OCI-LY7 (cell line): ENCODE measurements at regions not wholly inside any gene's neighbourhood (a gene's known extent, or its start where the extent isn't known, plus 50 kb on each side); places are given as distances from the start of the nearest gene placed in this dataset.

ENCODE experiments used
- BruUV-seq: library from RNA; stranded (reverse); fragments of 400-500 nt; replicated peaks from 2 replicates; lab custom pipeline; 2021; lab: Mats Ljungman, UMichigan
- CTCF ChIA-PET: fragments of 300-600 bp; sonication (Branson Sonifier 250); formaldehyde crosslinking; loops from one replicate; lab custom pipeline; 2022; ENCODE audit warnings: antibody characterized with exemption; ENCODE audit not compliant: unreplicated experiment; lab: Charles Lee
- POLR2A ChIA-PET: fragments of 300-600 bp; sonication (Branson Sonifier 250); formaldehyde crosslinking; loops from one replicate; lab custom pipeline; 2022; ENCODE audit warnings: antibody characterized with exemption; lab: Charles Lee
- DNase-seq: peaks from one replicate; pipeline ENCODE4 v3.0.0-alpha.2; 2015; ENCODE audit warnings: low spot score
- H2AFZ ChIP-seq: fragments of 200-600 bp; sonication (generic), shearing (Covaris generic); 2 replicates; pipeline ENCODE4 v1.6.1; 2014; ENCODE audit warnings: mild to moderate bottlenecking, antibody characterized with exemption, low read length, moderate library complexity
- H3K27ac ChIP-seq: fragments of 200-600 bp; sonication (generic); 2 replicates; pipeline ENCODE4 v1.5.1; 2014; ENCODE audit warnings: mixed run types, low read depth, mild to moderate bottlenecking, moderate library complexity, low read length, inconsistent platforms; ENCODE audit not compliant: poor library complexity, severe bottlenecking
- H3K36me3 ChIP-seq: fragments of 200-600 bp; sonication (generic); 2 replicates; pipeline ENCODE4 v1.6.1; 2014; ENCODE audit warnings: mild to moderate bottlenecking, antibody characterized with exemption, low read length, moderate library complexity, mixed read lengths; ENCODE audit not compliant: insufficient read depth
- H3K4me1 ChIP-seq: fragments of 200-600 bp; sonication (generic); 2 replicates; pipeline ENCODE4 v1.5.1; 2014; ENCODE audit warnings: mild to moderate bottlenecking, low read length; ENCODE audit not compliant: insufficient read depth, poor library complexity, severe bottlenecking
- H3K4me2 ChIP-seq: fragments of 200-600 bp; sonication (generic); 2 replicates; pipeline ENCODE4 v1.6.1; 2014; ENCODE audit warnings: mild to moderate bottlenecking, low read length
- H3K4me3 ChIP-seq: fragments of 200-600 bp; sonication (generic); 2 replicates; pipeline ENCODE4 v1.5.1; 2014; ENCODE audit warnings: mild to moderate bottlenecking, low read depth, low read length; ENCODE audit not compliant: poor library complexity, severe bottlenecking
- H3K79me2 ChIP-seq: fragments of 200-600 bp; sonication (generic); 2 replicates; pipeline ENCODE4 v1.6.1; 2016; ENCODE audit warnings: low read depth, mild to moderate bottlenecking, low read length, moderate library complexity, mixed read lengths; ENCODE audit not compliant: insufficient read depth
- H3K9me2 ChIP-seq: fragments of 200-600 bp; sonication (generic); 2 replicates; pipeline ENCODE4 v1.6.1; 2016; ENCODE audit warnings: mild to moderate bottlenecking, low read length, mixed read lengths; ENCODE audit not compliant: insufficient read depth
- H3K9me3 ChIP-seq: fragments of 200-600 bp; sonication (generic); 2 replicates; pipeline ENCODE4 v1.6.1; 2014; ENCODE audit warnings: mild to moderate bottlenecking, mixed run types, low read length, mixed read lengths
- H4K20me1 ChIP-seq: fragments of 200-600 bp; sonication (generic); 2 replicates; pipeline ENCODE4 v1.6.1; 2014; ENCODE audit warnings: mild to moderate bottlenecking, antibody characterized with exemption, low read length, moderate library complexity, mixed read lengths; ENCODE audit not compliant: insufficient read depth
- EZH2phosphoT487 ChIP-seq: fragments of 200-600 bp; sonication (generic); IDR thresholded peaks from 2 replicates; pipeline ENCODE4 v1.6.1; 2018; ENCODE audit warnings: low read depth, borderline replicate concordance, mild to moderate bottlenecking, mixed run types, antibody characterized with exemption, low read length, moderate library complexity, mixed read lengths
- intact Hi-C: fragments of 100-400 bp; cut with micrococcal nuclease; formaldehyde crosslinking; loops from one replicate; pipeline ENCODE4 v1.10.0; 2022; ENCODE audit not compliant: unreplicated experiment
- TF ChIP-seq, protein P1 (sequence below): fragments of 200-600 bp; sonication (generic); conservative IDR thresholded peaks from 2 replicates; pipeline ENCODE4 v1.5.1; 2014; ENCODE audit warnings: mild to moderate bottlenecking, antibody characterized with exemption, low read length, moderate library complexity, mixed read lengths

- no peaks in the 10 kb centered on the region for H3K79me2 ChIP-seq
- POLR2A ChIA-PET, result interaction anchor here (0.6 to 7.6 kb wide), 23 partner anchors 8 to 90 kb away, joined by 3 to 74 read pairs (median 7); no protein-coding TSS in a partner anchor
- peak overlapping the region; percentile 27 for H3K27ac ChIP-seq
- no peak overlapping the region for H3K4me3 ChIP-seq
- peak overlapping the region; percentile 46 for H3K4me2 ChIP-seq
- H3K4me1 ChIP-seq, result peaks cover 54% of the 10 kb centered on the region
- H4K20me1 ChIP-seq, result no peaks in the 10 kb centered on the region
- DNase-seq, result peak; percentile 29
- peak overlapping the region; percentile 98 for H2AFZ ChIP-seq
- BruUV-seq, result no TSS peak
- H3K36me3 ChIP-seq, result no peaks in the 10 kb centered on the region
- no peaks in the 10 kb centered on the region for H3K9me2 ChIP-seq
- no peaks in the 10 kb centered on the region for H3K9me3 ChIP-seq
- no peak for TF ChIP-seq EZH2phosphoT487
- TF ChIP-seq, protein P1, sequence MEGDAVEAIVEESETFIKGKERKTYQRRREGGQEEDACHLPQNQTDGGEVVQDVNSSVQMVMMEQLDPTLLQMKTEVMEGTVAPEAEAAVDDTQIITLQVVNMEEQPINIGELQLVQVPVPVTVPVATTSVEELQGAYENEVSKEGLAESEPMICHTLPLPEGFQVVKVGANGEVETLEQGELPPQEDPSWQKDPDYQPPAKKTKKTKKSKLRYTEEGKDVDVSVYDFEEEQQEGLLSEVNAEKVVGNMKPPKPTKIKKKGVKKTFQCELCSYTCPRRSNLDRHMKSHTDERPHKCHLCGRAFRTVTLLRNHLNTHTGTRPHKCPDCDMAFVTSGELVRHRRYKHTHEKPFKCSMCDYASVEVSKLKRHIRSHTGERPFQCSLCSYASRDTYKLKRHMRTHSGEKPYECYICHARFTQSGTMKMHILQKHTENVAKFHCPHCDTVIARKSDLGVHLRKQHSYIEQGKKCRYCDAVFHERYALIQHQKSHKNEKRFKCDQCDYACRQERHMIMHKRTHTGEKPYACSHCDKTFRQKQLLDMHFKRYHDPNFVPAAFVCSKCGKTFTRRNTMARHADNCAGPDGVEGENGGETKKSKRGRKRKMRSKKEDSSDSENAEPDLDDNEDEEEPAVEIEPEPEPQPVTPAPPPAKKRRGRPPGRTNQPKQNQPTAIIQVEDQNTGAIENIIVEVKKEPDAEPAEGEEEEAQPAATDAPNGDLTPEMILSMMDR, result no peak
- intact Hi-C loops, result no loop called here
- CTCF ChIA-PET, result interaction anchor here (0.6 to 1.5 kb wide), 6 partner anchors 10 to 66 kb away, joined by 3 to 8 read pairs (median 4); no protein-coding TSS in a partner anchor
These were observed 77.2 kb upstream of the STK17B start for GRCh38 chr2:196248467-196249094.

- peak overlapping the region; percentile 27 for H3K27ac ChIP-seq
- peak overlapping the region; percentile 46 for H3K4me2 ChIP-seq
- H3K4me3 ChIP-seq, result no peak overlapping the region
- no TSS peak for BruUV-seq
- ChIA-PET CTCF (interaction anchor here (0.6 to 1.5 kb wide), 5 partner anchors 10 to 67 kb away, joined by 3 to 8 read pairs (median 4); no protein-coding TSS in a partner anchor), POLR2A (interaction anchor here (0.6 to 7.6 kb wide), 14 partner anchors 7 to 690 kb away, joined by 3 to 74 read pairs (median 10); no protein-coding TSS in a partner anchor)
- H3K9me2 ChIP-seq, result no peaks in the 10 kb centered on the region
- peak overlapping the region; percentile 98; the same call in 1 of the 2 replicates for H2AFZ ChIP-seq
- no peak for DNase-seq
- intact Hi-C loops, result no loop called here
- H4K20me1 ChIP-seq, result no peaks in the 10 kb centered on the region
- H3K79me2 ChIP-seq, result no peaks in the 10 kb centered on the region
- peaks cover 54% of the 10 kb centered on the region for H3K4me1 ChIP-seq
- TF ChIP-seq EZH2phosphoT487, result no peak
- H3K36me3 ChIP-seq, result no peaks in the 10 kb centered on the region
- H3K9me3 ChIP-seq, result no peaks in the 10 kb centered on the region
These were observed 77.8 kb upstream of the STK17B start for GRCh38 chr2:196249171-196249570.

DNA sequence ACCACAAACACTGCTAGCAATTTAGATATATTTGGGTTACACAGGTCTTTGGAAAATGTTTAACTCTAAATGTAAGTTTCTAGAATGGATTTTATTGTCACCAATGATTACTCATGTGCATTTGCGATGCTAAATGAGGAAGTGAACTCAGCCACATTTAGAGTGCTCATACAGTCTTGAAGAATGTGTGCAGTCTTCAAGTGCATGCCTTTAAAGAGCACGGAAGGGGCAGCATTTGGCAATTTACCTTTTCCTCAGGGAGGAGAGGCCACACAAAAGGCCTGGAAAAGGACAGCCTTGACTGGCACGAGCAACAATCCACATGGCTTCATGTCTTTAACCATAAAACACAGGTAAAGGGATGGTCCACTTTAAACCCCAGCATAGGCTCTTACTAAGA lies 78.5 kb upstream of the STK17B start:
- CTCF ChIA-PET, result interaction anchor here (0.5 to 1.5 kb wide), 2 partner anchors 11 to 12 kb away, joined by 3 to 4 read pairs; no protein-coding TSS in a partner anchor
- no peak for TF ChIP-seq EZH2phosphoT487
- TF ChIP-seq, protein P1, result 0 out of 2 replicates have a peak, but pooled peaks have one; percentile 20
- DNase-seq, result peak; percentile 78
- H3K4me3 ChIP-seq, result peak overlapping the region; percentile 0
- no peaks in the 10 kb centered on the region for H3K36me3 ChIP-seq
- POLR2A ChIA-PET, result interaction anchor here (0.6 to 7.6 kb wide), 12 partner anchors 11 to 505 kb away, joined by 5 to 74 read pairs (median 14); no protein-coding TSS in a partner anchor
- H2AFZ ChIP-seq, result peak overlapping the region; percentile 98
- H4K20me1 ChIP-seq, result no peaks in the 10 kb centered on the region
- no TSS peak for BruUV-seq
- peaks cover 49% of the 10 kb centered on the region for H3K4me1 ChIP-seq
- intact Hi-C loops, result no loop called here
- H3K27ac ChIP-seq, result peak overlapping the region; percentile 19
- H3K9me3 ChIP-seq, result no peaks in the 10 kb centered on the region
- no peaks in the 10 kb centered on the region for H3K9me2 ChIP-seq
- H3K4me2 ChIP-seq, result peak overlapping the region; percentile 46
- H3K79me2 ChIP-seq, result no peaks in the 10 kb centered on the region
